DMS 273 treated with DMSO at 0.1 percent for 48 hours (cell line): ENCODE measurements at regions not wholly inside any gene's neighbourhood (a gene's known extent, or its start where the extent isn't known, plus 50 kb on each side); places are given as distances from the start of the nearest gene placed in this dataset.
"Not testable (repeated sequence)": the region's sequence is repeated elsewhere in the genome, so short reads cannot be mapped to it uniquely, and the experiment has no call there.

Source experiments
- DNase-seq: peaks from one replicate; lab custom pipeline; 2025; lab: John Stamatoyannopoulos, UW

DNA sequence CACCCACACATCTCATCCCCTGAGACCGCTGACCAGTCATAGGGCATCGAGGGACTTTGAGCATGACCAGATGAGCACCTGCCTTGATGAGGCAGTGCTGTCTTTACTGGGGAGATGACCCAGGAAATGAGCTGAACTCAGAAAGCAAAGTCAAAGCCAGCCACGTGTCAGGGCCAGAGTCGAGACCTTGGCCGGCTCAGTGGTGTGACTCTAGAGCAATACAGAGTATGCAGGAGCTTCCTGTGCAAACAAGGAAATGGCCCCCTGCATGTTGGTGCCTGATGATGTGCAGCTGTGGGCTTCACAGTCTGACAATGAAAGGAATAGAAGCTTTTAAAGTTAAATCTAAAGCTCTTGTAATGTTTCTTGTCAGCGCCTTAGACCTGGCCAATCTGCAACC lies 332.9 kb downstream of the PCNX1 start:
- DNase-seq: no peak

DNA sequence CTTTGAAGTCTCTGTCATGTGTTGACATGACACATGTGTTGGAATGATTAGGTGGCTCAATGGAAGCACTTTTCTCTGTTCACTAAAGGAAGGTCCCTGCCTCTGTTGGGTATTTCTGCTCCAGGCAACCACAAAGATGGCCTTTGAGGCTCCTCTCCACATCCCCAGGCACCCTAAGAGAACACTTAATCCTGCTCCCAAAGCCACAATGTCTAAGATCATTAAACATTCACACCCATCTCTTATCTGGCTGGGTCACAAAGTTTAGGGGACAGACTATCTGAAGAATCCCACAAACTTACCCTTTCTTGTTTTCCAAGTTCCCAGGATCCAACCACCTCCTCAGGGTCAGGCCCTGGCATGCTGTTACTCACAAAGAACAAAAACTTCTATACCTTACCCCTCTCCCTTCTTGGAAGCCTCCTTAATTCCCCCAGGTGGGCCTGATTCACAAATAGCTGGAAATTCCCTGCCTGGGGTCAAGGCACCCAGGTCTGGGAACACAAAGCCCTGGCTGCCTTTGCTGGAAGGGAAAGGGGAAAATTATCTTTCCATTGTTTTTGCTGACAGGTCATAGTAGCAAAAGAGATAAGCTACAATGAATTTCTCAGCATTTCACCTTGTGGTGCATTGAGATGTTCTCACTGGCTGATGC lies 333.7 kb downstream of the PCNX1 start:
- DNase-seq: no peak

GRCh38 chr14:71242237-71242748 lies 335.0 kb downstream of the PCNX1 start:
- no peak for DNase-seq

GRCh38 chr14:71243697-71244096 lies 336.4 kb downstream of the PCNX1 start:
- DNase-seq: no peak

GRCh38 chr14:71244341-71244740 lies 337.1 kb downstream of the PCNX1 start:
- DNase-seq: no peak

DNA sequence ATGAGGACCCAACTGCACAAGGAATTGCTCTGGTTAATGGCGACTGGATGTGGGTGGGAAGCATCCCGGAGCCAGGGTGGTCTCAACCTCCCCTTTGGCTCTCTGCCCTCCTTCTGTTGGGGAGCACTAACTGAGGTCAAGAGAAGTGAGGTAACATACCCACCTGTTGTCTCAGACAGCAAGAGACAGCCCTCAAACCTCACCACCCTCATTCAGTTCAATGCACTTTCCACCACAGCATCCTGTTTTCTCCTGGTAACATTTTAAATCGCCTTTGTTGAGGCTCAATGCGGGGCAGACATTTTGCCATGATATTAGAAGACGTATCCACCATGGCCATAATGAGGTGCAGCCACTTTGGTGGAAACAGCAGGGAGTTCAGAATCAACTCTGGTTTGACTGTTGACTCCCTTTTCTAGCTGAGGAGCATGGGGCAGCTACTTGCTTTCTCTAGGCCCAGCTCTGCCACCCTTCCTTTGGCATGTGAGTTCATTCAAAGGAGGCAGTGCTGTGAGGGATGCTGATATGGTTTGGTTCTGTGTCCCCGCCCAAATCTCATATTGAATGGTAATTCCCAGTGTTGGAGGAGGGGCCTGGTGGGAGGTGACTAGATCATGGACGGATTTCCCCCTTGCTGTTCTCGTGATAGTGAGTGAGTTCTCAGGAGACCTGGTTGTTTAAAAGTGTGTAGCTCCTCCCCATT lies 338.6 kb downstream of the PCNX1 start:
- DNase-seq: no peak

DNA sequence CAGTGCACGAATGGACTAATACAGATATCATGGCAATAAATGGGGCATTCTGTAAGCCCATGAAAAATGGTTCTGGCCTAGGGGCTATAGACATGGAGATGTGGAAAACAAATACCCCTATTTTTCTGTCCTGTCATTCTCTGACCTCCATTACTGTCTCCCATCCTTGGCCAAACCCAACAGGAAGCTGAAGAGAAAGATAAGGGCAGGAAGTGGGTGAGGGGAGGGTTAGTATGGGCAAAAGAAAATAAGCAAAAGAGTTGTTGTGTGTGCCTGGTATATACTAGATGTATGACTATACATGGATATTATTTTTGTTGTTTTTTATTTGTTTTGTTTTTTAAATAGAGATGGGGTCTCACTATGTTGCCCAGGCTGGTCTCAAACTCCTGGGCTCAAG lies 339.3 kb downstream of the PCNX1 start:
- no peak for DNase-seq

DNA sequence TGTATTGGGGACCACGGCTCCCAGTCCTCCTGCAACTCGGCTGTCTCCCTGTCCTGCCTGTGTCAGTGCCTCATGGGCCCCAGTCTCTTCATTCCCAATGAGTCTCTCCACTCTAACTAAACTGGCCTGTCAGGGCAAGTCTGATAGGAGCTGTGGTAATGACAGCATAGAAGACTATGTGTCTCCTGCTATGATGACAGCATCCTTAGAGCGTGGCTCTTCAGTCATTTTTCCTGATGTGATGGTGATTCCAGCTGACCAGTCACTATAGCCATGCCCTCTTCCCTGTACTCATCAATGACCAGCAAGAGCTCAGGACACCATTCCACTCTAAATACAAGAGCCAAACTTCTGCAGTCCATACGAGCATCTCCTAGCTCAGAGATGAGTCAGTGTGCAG lies 339.8 kb downstream of the PCNX1 start:
- no peak for DNase-seq

GRCh38 chr14:71248194-71248593 lies 340.9 kb downstream of the PCNX1 start:
- no peak for DNase-seq

- no peak for DNase-seq
These were observed 343.1 kb downstream of the PCNX1 start for GRCh38 chr14:71250347-71250746.

GRCh38 chr14:71250791-71251190 lies 343.5 kb downstream of the PCNX1 start:
- DNase-seq: no peak

DNA sequence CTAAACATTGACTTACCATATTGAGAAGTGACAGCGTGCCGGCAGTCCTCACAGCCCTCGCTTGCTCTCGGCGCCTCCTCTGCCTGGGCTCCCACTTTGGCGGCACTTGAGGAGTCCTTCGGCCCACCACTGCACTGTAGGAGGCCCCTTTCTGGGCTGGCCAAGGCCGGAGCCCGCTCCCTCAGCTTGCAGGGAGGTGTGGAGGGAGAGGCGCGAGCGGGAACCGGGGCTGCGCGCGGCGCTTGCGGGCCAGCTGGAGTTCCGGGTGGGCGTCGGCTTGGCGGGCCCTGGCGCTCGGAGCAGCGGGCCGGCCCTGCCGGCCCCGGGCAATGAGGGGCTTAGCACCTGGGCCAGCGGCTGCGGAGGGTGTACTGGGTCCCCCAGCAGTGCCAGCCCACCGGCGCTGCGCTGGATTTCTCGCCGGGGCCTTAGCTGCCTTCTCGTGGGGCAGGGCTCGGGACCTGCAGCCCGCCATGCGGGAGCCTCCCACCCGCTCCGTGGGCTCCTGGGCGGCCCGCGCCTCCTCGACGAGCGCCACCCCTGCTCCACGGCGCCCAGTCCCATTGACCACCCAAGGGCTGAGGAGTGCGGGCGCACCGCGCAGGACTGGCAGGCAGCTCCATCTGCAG lies 346.9 kb downstream of the PCNX1 start:
- not testable (repeated sequence) for DNase-seq

DNA sequence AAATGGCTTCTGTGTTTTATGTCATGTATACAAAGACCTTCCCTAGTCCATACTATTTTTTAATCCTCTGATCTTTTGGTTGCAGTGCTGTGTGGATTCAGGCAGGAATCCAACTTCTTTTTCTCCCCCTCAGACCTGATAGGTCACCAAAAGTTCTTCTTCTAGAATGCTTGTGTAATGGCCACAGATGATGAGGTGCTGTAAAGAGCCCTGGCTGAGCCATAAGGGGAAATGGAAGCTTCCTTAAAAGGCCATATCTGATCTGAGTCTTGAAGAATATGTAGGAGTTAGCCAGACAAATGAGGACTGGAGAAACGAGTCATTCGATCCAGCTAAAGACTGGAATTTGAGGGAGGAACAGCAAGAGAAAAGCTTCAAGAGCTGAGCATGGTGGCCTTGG lies 353.9 kb downstream of the PCNX1 start:
- no peak for DNase-seq

DNA sequence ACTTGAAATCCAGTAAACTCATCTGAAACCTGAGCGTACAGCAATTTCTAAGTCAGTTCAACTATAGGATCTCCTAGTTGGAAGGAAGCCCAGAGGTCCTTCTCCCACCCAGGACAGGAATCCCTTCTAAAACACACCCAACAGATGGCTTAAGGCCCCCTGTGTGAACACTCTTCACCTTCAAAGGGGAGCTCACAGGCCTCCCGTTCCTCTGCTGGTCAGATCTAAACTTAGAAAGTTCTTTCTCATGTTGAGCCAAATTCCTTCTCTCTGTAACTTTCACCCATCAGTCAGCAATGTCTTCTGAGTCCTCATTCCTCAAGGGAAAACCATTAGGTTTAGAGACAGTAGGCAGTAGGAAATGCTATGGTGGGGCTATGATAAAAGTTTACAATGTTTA lies 355.2 kb downstream of the PCNX1 start:
- DNase-seq: no peak

- DNase-seq: no peak
These were observed 357.0 kb downstream of the PCNX1 start for GRCh38 chr14:71264260-71264659.

DNA sequence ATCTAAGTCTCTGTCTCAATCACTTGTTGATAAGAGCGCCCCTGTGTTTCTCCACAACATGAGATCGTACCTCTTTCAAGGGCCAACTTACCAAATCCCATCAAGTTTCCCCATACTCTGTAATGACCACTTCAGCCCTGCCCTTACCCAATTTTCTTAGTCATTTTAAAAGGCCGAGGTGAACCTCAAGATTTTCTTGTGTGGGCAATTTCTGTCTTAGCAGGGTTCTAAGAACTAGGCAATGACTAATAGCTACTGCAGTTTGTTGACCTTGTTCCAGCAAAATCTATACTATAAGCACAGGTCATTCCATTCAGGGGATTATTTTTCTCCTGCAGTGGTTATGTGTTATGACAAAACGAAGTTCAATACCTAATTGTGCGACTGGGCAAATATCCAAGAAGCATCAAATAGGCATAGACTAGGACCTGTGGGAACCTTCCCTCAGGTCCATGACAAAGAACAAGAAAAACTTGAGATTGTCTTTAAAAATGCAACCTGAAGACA lies 359.8 kb downstream of the PCNX1 start:
- DNase-seq: no peak

- no peak for DNase-seq
These were observed 360.4 kb downstream of the PCNX1 start for GRCh38 chr14:71267691-71268090.

- DNase-seq: no peak
These were observed 362.9 kb downstream of the PCNX1 start for GRCh38 chr14:71270111-71270510.

DNA sequence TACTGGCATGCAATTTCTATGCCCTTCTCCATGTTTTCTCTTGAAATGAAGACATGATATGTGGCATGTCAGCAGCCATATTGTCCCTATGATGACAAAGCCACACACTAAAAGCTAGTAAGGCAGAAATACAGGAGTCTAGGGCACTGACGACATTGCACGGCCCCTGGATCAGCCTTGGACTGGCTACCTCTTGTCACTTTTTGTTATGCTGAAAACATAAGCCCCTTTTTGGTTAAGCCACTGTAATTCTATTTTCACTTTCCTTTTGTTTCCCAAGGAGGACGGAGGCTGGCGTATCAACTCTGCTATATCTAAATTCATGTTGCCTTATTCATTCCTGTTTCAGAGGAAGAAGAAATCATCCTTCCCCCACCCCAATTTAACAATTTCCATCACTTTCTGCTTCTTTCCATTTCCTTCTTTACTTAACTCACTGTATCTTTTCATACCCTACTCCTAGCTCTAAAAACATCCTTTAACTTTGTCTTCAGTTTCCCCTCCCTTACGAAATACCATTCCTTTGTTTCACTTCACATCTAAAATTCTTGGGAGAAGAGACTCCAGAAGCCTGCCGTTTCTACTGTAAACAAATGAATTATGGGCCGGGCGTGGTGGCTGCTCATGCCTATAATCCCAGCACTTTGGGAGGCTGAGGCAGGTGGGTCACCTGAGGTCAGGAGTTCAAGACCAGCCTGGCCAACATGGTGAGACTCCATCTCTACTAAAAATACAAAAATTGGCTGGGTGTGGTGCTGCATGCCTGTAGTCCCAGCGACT lies 364.1 kb downstream of the PCNX1 start:
- DNase-seq: no peak

DNA sequence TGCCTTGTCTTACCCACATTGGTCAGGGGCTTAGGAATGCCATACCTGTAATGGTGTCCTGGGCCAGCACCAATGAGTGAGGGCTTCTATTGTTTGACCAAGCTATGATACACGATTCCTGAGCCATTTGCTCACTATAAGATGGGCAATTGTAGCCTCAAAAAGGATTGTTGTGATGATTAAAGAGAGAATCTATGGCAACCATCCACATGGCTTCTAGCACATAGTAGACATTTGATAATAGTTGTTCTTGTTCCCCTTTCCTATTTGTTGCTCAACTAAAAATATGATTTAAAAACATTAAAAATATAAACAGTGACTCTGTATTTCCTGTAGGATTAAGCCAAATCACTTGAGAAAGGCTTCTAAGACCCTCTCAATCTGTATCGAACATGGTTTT lies 366.1 kb downstream of the PCNX1 start:
- DNase-seq: no peak

- DNase-seq: no peak
These were observed 376.8 kb downstream of the PCNX1 start for GRCh38 chr14:71284048-71284447.

GRCh38 chr14:71286126-71286525 lies 378.9 kb downstream of the PCNX1 start:
- DNase-seq: no peak
